Mesothelial cell of epicardium (in vitro differentiated cells): ENCODE measurements at regions not wholly inside any gene's neighbourhood (a gene's known extent, or its start where the extent isn't known, plus 50 kb on each side); places are given as distances from the start of the nearest gene placed in this dataset.

ENCODE experiments used
- DNase-seq, 2 experiments: peaks; one replicate each; pipeline ENCODE4 v3.0.0; 2021; ENCODE audit warnings: low spot score in 2 of 2; ENCODE audit not compliant: unreplicated experiment in 2 of 2
- H3K27ac Mint-ChIP-seq: 2 replicates; pipeline ENCODE4 v1.8.0; 2021; ENCODE audit warnings: mixed read lengths
- H3K27me3 Mint-ChIP-seq: 2 replicates; pipeline ENCODE4 v1.8.0; 2021; ENCODE audit warnings: low read depth, mixed read lengths
- H3K36me3 Mint-ChIP-seq: 2 replicates; pipeline ENCODE4 v1.8.0; 2021; ENCODE audit warnings: mixed read lengths
- H3K4me1 Mint-ChIP-seq: 2 replicates; pipeline ENCODE4 v1.8.0; 2021; ENCODE audit warnings: mixed read lengths
- H3K4me3 Mint-ChIP-seq: 2 replicates; pipeline ENCODE4 v1.8.0; 2021; ENCODE audit warnings: mild to moderate bottlenecking, moderate library complexity, mixed read lengths
- H3K9me3 Mint-ChIP-seq: 2 replicates; pipeline ENCODE4 v1.8.0; 2021; ENCODE audit warnings: mixed read lengths
- CTCF ChIP-seq: fragments of 200-600 bp; sonication (generic); IDR thresholded peaks from one replicate; pipeline ENCODE4 v1.5.0; 2021; ENCODE audit warnings: antibody characterized with exemption; ENCODE audit not compliant: unreplicated experiment

- Mint-ChIP-seq H3K4me3 (no peak overlapping the region), H3K27me3 (no peaks in the 10 kb centered on the region), H3K36me3 (no peaks in the 10 kb centered on the region), H3K4me1 (peaks cover 11% of the 10 kb centered on the region), H3K9me3 (no peaks in the 10 kb centered on the region), H3K27ac (no peak overlapping the region)
- DNase-seq: no peak
- TF ChIP-seq CTCF: no peak
These were observed 585.8 kb downstream of the QKI start for GRCh38 chr6:164000276-164000675.

- Mint-ChIP-seq H3K27me3 (no peaks in the 10 kb centered on the region), H3K27ac (no peak overlapping the region), H3K4me1 (peaks cover 11% of the 10 kb centered on the region), H3K4me3 (no peak overlapping the region), H3K36me3 (no peaks in the 10 kb centered on the region), H3K9me3 (no peaks in the 10 kb centered on the region)
- no peak for DNase-seq
- no peak for TF ChIP-seq CTCF
These were observed 585.1 kb downstream of the QKI start for GRCh38 chr6:163999475-164000125.

- DNase-seq: no peak
- H3K36me3 Mint-ChIP-seq: no peaks in the 10 kb centered on the region
- no peak overlapping the region for H3K27ac Mint-ChIP-seq
- no peaks in the 10 kb centered on the region for H3K27me3 Mint-ChIP-seq
- no peaks in the 10 kb centered on the region for H3K9me3 Mint-ChIP-seq
- no peak overlapping the region for H3K4me3 Mint-ChIP-seq
- no peak for TF ChIP-seq CTCF
- peaks cover 11% of the 10 kb centered on the region for H3K4me1 Mint-ChIP-seq
These were observed 584.0 kb downstream of the QKI start for GRCh38 chr6:163998496-163998895.

- no peaks in the 10 kb centered on the region for H3K36me3 Mint-ChIP-seq
These were observed 582.0 kb downstream of the QKI start for GRCh38 chr6:163996491-163996890.

GRCh38 chr6:163994566-163994965, 580.0 kb downstream of the QKI start:
- Mint-ChIP-seq H3K27me3 (no peaks in the 10 kb centered on the region), H3K4me1 (peaks cover 2% of the 10 kb centered on the region), H3K9me3 (no peaks in the 10 kb centered on the region), H3K4me3 (no peak overlapping the region), H3K36me3 (no peaks in the 10 kb centered on the region), H3K27ac (no peak overlapping the region)
- no peak for TF ChIP-seq CTCF
- no peak for DNase-seq

More at GRCh38 chr6:163996491-163996890, 582.0 kb downstream of the QKI start:
- Mint-ChIP-seq H3K27me3 (no peaks in the 10 kb centered on the region), H3K27ac (no peak overlapping the region), H3K9me3 (no peaks in the 10 kb centered on the region), H3K4me1 (peaks cover 11% of the 10 kb centered on the region), H3K4me3 (no peak overlapping the region)
- no peak for TF ChIP-seq CTCF
- no peak for DNase-seq

GRCh38 chr6:163992701-163993100, 578.2 kb downstream of the QKI start:
- Mint-ChIP-seq H3K27ac (no peak overlapping the region), H3K4me1 (no peaks in the 10 kb centered on the region), H3K36me3 (no peaks in the 10 kb centered on the region), H3K4me3 (no peak overlapping the region), H3K9me3 (no peaks in the 10 kb centered on the region), H3K27me3 (no peaks in the 10 kb centered on the region)
- no peak for DNase-seq
- no peak for TF ChIP-seq CTCF
